T-helper 2 cell treated with Interferon-gamma antibody and Interleukin-4, amounts not matched to agents 5 μg/mL and 100 μg/mL, for 36 hours (primary cell): ENCODE measurements at regions not wholly inside any gene's neighbourhood (a gene's known extent, or its start where the extent isn't known, plus 50 kb on each side); places are given as distances from the start of the nearest gene placed in this dataset.

Experiments
- DNase-seq: peaks from one replicate; pipeline ENCODE4 v3.0.0; 2021; ENCODE audit warnings: low spot score
- H3K27ac Mint-ChIP-seq: one replicate; pipeline ENCODE4 v1.8.0; 2021; ENCODE audit warnings: mild to moderate bottlenecking, mixed read lengths
- H3K27me3 Mint-ChIP-seq: one replicate; pipeline ENCODE4 v1.8.0; 2021; ENCODE audit warnings: low read depth, mixed read lengths
- H3K36me3 Mint-ChIP-seq: one replicate; pipeline ENCODE4 v1.8.0; 2021; ENCODE audit warnings: low read depth, mixed read lengths
- H3K4me1 Mint-ChIP-seq: one replicate; pipeline ENCODE4 v1.8.0; 2021; ENCODE audit warnings: low read depth, mixed read lengths
- H3K4me3 Mint-ChIP-seq: one replicate; pipeline ENCODE4 v1.8.0; 2022; ENCODE audit warnings: mild to moderate bottlenecking, moderate library complexity, mixed read lengths
- H3K9me3 Mint-ChIP-seq: one replicate; pipeline ENCODE4 v1.8.0; 2021; ENCODE audit warnings: mixed read lengths

- H3K9me3 Mint-ChIP-seq = peaks cover 3% of the 10 kb centered on the region
- DNase-seq = no peak
Observed at GRCh38 chr9:73844135-73844534, 653.0 kb upstream of the RORB start.

GRCh38 chr9:73845539-73845938, 651.6 kb upstream of the RORB start:
- no peaks in the 10 kb centered on the region for H3K4me1 Mint-ChIP-seq
- H3K36me3 Mint-ChIP-seq = no peaks in the 10 kb centered on the region
- DNase-seq = no peak
- peaks cover 3% of the 10 kb centered on the region for H3K9me3 Mint-ChIP-seq
- no peaks in the 10 kb centered on the region for H3K27me3 Mint-ChIP-seq
- no peak overlapping the region for H3K27ac Mint-ChIP-seq
- no peak overlapping the region for H3K4me3 Mint-ChIP-seq

More at GRCh38 chr9:73844135-73844534, 653.0 kb upstream of the RORB start:
- no peak overlapping the region for H3K4me3 Mint-ChIP-seq
- no peaks in the 10 kb centered on the region for H3K4me1 Mint-ChIP-seq
- no peak overlapping the region for H3K27ac Mint-ChIP-seq
- H3K27me3 Mint-ChIP-seq = no peaks in the 10 kb centered on the region
- H3K36me3 Mint-ChIP-seq = no peaks in the 10 kb centered on the region

- DNase-seq = no peak
- no peak overlapping the region for H3K4me3 Mint-ChIP-seq
- H3K36me3 Mint-ChIP-seq = no peaks in the 10 kb centered on the region
- H3K9me3 Mint-ChIP-seq = peaks cover 3% of the 10 kb centered on the region
- H3K4me1 Mint-ChIP-seq = no peaks in the 10 kb centered on the region
- no peaks in the 10 kb centered on the region for H3K27me3 Mint-ChIP-seq
- no peak overlapping the region for H3K27ac Mint-ChIP-seq
Observed at GRCh38 chr9:73845954-73846690, 651.0 kb upstream of the RORB start.

GRCh38 chr9:73847536-73847935, 649.6 kb upstream of the RORB start:
- no peak overlapping the region for H3K4me3 Mint-ChIP-seq
- H3K27me3 Mint-ChIP-seq = no peaks in the 10 kb centered on the region
- no peaks in the 10 kb centered on the region for H3K4me1 Mint-ChIP-seq
- H3K9me3 Mint-ChIP-seq = peaks cover 3% of the 10 kb centered on the region
- DNase-seq = no peak
- H3K27ac Mint-ChIP-seq = no peak overlapping the region
- H3K36me3 Mint-ChIP-seq = no peaks in the 10 kb centered on the region

GRCh38 chr9:73853549-73853948, 643.6 kb upstream of the RORB start:
- H3K9me3 Mint-ChIP-seq = peaks cover 3% of the 10 kb centered on the region
- no peak for DNase-seq
- H3K36me3 Mint-ChIP-seq = no peaks in the 10 kb centered on the region
- H3K4me1 Mint-ChIP-seq = no peaks in the 10 kb centered on the region
- H3K27ac Mint-ChIP-seq = no peak overlapping the region
- no peaks in the 10 kb centered on the region for H3K27me3 Mint-ChIP-seq
- H3K4me3 Mint-ChIP-seq = no peak overlapping the region

- Mint-ChIP-seq H3K27me3 (no peaks in the 10 kb centered on the region), H3K4me3 (no peak overlapping the region), H3K4me1 (no peaks in the 10 kb centered on the region), H3K27ac (no peak overlapping the region), H3K9me3 (no peaks in the 10 kb centered on the region), H3K36me3 (no peaks in the 10 kb centered on the region)
- no peak for DNase-seq
Observed at GRCh38 chr9:73855206-73855605, 641.9 kb upstream of the RORB start.

- Mint-ChIP-seq H3K9me3 (no peaks in the 10 kb centered on the region), H3K4me3 (no peak overlapping the region), H3K36me3 (no peaks in the 10 kb centered on the region), H3K27me3 (no peaks in the 10 kb centered on the region), H3K27ac (no peak overlapping the region), H3K4me1 (no peaks in the 10 kb centered on the region)
- DNase-seq = no peak
Observed at GRCh38 chr9:73863924-73864323, 633.2 kb upstream of the RORB start.

GRCh38 chr9:73866451-73866850, 630.7 kb upstream of the RORB start:
- Mint-ChIP-seq H3K9me3 (no peaks in the 10 kb centered on the region), H3K4me1 (peaks cover 4% of the 10 kb centered on the region), H3K36me3 (no peaks in the 10 kb centered on the region), H3K27me3 (no peaks in the 10 kb centered on the region), H3K4me3 (no peak overlapping the region), H3K27ac (no peak overlapping the region)
- DNase-seq = no peak

- peak; percentile 53 for DNase-seq
- Mint-ChIP-seq H3K36me3 (no peaks in the 10 kb centered on the region), H3K27me3 (no peaks in the 10 kb centered on the region), H3K4me3 (no peak overlapping the region), H3K9me3 (no peaks in the 10 kb centered on the region), H3K27ac (no peak overlapping the region), H3K4me1 (peaks cover 4% of the 10 kb centered on the region)
Observed at GRCh38 chr9:73869264-73869663, 627.9 kb upstream of the RORB start.

GRCh38 chr9:73871636-73872035, 625.5 kb upstream of the RORB start:
- Mint-ChIP-seq H3K27ac (no peak overlapping the region), H3K9me3 (no peaks in the 10 kb centered on the region), H3K4me3 (no peak overlapping the region), H3K27me3 (no peaks in the 10 kb centered on the region), H3K4me1 (peaks cover 4% of the 10 kb centered on the region), H3K36me3 (no peaks in the 10 kb centered on the region)
- DNase-seq = no peak

GRCh38 chr9:73872701-73873100, 624.4 kb upstream of the RORB start:
- Mint-ChIP-seq H3K27ac (no peak overlapping the region), H3K4me3 (no peak overlapping the region), H3K4me1 (peaks cover 4% of the 10 kb centered on the region)

GRCh38 chr9:73880101-73880500, 617.0 kb upstream of the RORB start:
- H3K27ac Mint-ChIP-seq = no peak overlapping the region
- no peaks in the 10 kb centered on the region for H3K36me3 Mint-ChIP-seq
- no peak for DNase-seq
- H3K4me3 Mint-ChIP-seq = no peak overlapping the region
- H3K9me3 Mint-ChIP-seq = peaks cover 8% of the 10 kb centered on the region
- no peaks in the 10 kb centered on the region for H3K4me1 Mint-ChIP-seq
- no peaks in the 10 kb centered on the region for H3K27me3 Mint-ChIP-seq

More at GRCh38 chr9:73872701-73873100, 624.4 kb upstream of the RORB start:
- Mint-ChIP-seq H3K9me3 (no peaks in the 10 kb centered on the region), H3K36me3 (no peaks in the 10 kb centered on the region), H3K27me3 (no peaks in the 10 kb centered on the region)
- DNase-seq = no peak

- Mint-ChIP-seq H3K4me1 (no peaks in the 10 kb centered on the region), H3K9me3 (peaks cover 4% of the 10 kb centered on the region), H3K27me3 (no peaks in the 10 kb centered on the region), H3K27ac (no peak overlapping the region), H3K36me3 (no peaks in the 10 kb centered on the region), H3K4me3 (no peak overlapping the region)
- DNase-seq = no peak
Observed at GRCh38 chr9:73889023-73889422, 608.1 kb upstream of the RORB start.

GRCh38 chr9:73890685-73891277, 606.4 kb upstream of the RORB start:
- H3K4me1 Mint-ChIP-seq = no peaks in the 10 kb centered on the region
- DNase-seq = no peak
- no peaks in the 10 kb centered on the region for H3K27me3 Mint-ChIP-seq
- no peak overlapping the region for H3K4me3 Mint-ChIP-seq
- H3K36me3 Mint-ChIP-seq = no peaks in the 10 kb centered on the region
- H3K27ac Mint-ChIP-seq = no peak overlapping the region
- H3K9me3 Mint-ChIP-seq = no peaks in the 10 kb centered on the region

GRCh38 chr9:73892335-73892734, 604.8 kb upstream of the RORB start:
- no peaks in the 10 kb centered on the region for H3K27me3 Mint-ChIP-seq
- H3K4me3 Mint-ChIP-seq = no peak overlapping the region
- no peaks in the 10 kb centered on the region for H3K9me3 Mint-ChIP-seq
- H3K4me1 Mint-ChIP-seq = no peaks in the 10 kb centered on the region
- no peak for DNase-seq
- no peaks in the 10 kb centered on the region for H3K36me3 Mint-ChIP-seq
- no peak overlapping the region for H3K27ac Mint-ChIP-seq
